H1 (cell line): ENCODE measurements at regions not wholly inside any gene's neighbourhood (a gene's known extent, or its start where the extent isn't known, plus 50 kb on each side); places are given as distances from the start of the nearest gene placed in this dataset.

Experiments used
- CTCF ChIA-PET: fragments of 300-600 bp; sonication (Branson Sonifier 250); formaldehyde crosslinking; loops from one replicate; lab custom pipeline; 2021; ENCODE audit not compliant: partially characterized antibody; lab: Charles Lee
- POLR2A ChIA-PET: fragments of 300-600 bp; sonication (Branson Sonifier 250); formaldehyde crosslinking; loops from one replicate; lab custom pipeline; 2021; ENCODE audit warnings: inconsistent platforms; ENCODE audit not compliant: partially characterized antibody; lab: Charles Lee
- DNase-seq, 2 experiments: peaks; one replicate each; pipeline versions ENCODE4 v3.0.0 to v3.0.0-alpha.2; 2010 to 2022; ENCODE audit warnings: low spot score in 2 of 2, low read depth in 1 of 2, mixed read lengths in 1 of 2
- FAIRE-seq: peaks from 2 replicates; lab custom pipeline; 2011; peaks lifted over from hg19 to GRCh38; lab: Jason Lieb, UNC
- H2AFZ ChIP-seq: 2 replicates; pipeline ENCODE4 v1.8.1; 2012; ENCODE audit warnings: low read length, inconsistent platforms
- H2AK5ac ChIP-seq: 2 replicates; pipeline ENCODE4 v1.6.1; 2013; ENCODE audit warnings: low read depth, low read length
- H2BK120ac ChIP-seq: replicated peaks from 2 replicates; pipeline ENCODE3; 2013; ENCODE audit warnings: low read depth, low read length, inconsistent platforms
- H2BK12ac ChIP-seq: 2 replicates; pipeline ENCODE4 v1.6.1; 2013; ENCODE audit warnings: low read depth, low read length
- H2BK15ac ChIP-seq: 2 replicates; pipeline ENCODE4 v1.6.1; 2013; ENCODE audit warnings: low read length
- H2BK20ac ChIP-seq: 2 replicates; pipeline ENCODE4 v1.6.1; 2013; ENCODE audit warnings: low read length
- H2BK5ac ChIP-seq: 2 replicates; pipeline ENCODE4 v1.6.1; 2013; ENCODE audit warnings: low read depth, low read length
- H3K14ac ChIP-seq: 2 replicates; pipeline ENCODE4 v1.6.1; 2013; ENCODE audit warnings: inconsistent platforms; ENCODE audit not compliant: insufficient read length
- H3K18ac ChIP-seq: 2 replicates; pipeline ENCODE4 v1.6.1; 2013; ENCODE audit warnings: low read length; ENCODE audit errors: extremely low read depth
- H3K23ac ChIP-seq: 2 replicates; pipeline ENCODE4 v1.6.1; 2013; ENCODE audit warnings: inconsistent platforms; ENCODE audit not compliant: insufficient read length
- H3K23me2 ChIP-seq: 2 replicates; pipeline ENCODE4 v1.6.1; 2013; ENCODE audit warnings: low read depth, low read length
- H3K27ac ChIP-seq: 2 replicates; pipeline ENCODE4 v1.6.1; 2011; ENCODE audit warnings: low read depth, low read length, inconsistent platforms
- H3K27me3 ChIP-seq, 4 experiments: replicated peaks in 1 of 4; 1 replicate in 1 of 4; 2 replicates in 3 of 4; pipeline versions ENCODE4 v1.6.1 to v1.8.1; 2011 to 2013; ENCODE audit warnings: low read length in 3 of 4, mild to moderate bottlenecking in 3 of 4, inconsistent platforms in 2 of 4, mixed read lengths in 2 of 4, moderate library complexity in 1 of 4; ENCODE audit not compliant: control insufficient read depth in 3 of 4, insufficient read depth in 3 of 4; ENCODE audit errors: extremely low read depth in 1 of 4
- H3K36me3 ChIP-seq, 4 experiments: 2 replicates each; pipeline versions ENCODE4 v1.6.1 to v1.8.1; 2011 to 2013; ENCODE audit warnings: mild to moderate bottlenecking in 4 of 4, low read length in 3 of 4, moderate library complexity in 2 of 4, control low read depth in 1 of 4, inconsistent platforms in 1 of 4; ENCODE audit not compliant: insufficient read depth in 4 of 4, control insufficient read depth in 2 of 4
- H3K4ac ChIP-seq: replicated peaks from 2 replicates; pipeline ENCODE3; 2013; ENCODE audit warnings: low read length, low read depth, mixed read lengths, inconsistent platforms; ENCODE audit not compliant: insufficient read length
- H3K4me1 ChIP-seq, 4 experiments: replicated peaks in 1 of 4; 1 replicate in 1 of 4; 2 replicates in 3 of 4; pipeline versions ENCODE4 v1.6.1 to v1.8.1; 2011 to 2013; ENCODE audit warnings: low read length in 3 of 4, inconsistent platforms in 2 of 4, mixed read lengths in 1 of 4; ENCODE audit not compliant: insufficient read depth in 4 of 4, control insufficient read depth in 3 of 4
- H3K4me2 ChIP-seq, 2 experiments: 2 replicates each; pipeline versions ENCODE4 v1.6.1 to v1.8.1; 2011 to 2013; ENCODE audit warnings: low read depth in 2 of 2, low read length in 2 of 2, control low read depth in 1 of 2, inconsistent platforms in 1 of 2, mild to moderate bottlenecking in 1 of 2; ENCODE audit not compliant: insufficient read depth in 1 of 2
- H3K4me3 ChIP-seq, 4 experiments: fragments of 200-600, 300-600 bp in 1 of 4; sonication (generic), shearing (Covaris generic), sonication (Bioruptor Twin) in 1 of 4; 2 replicates each; pipeline versions ENCODE4 v1.5.1 to v1.8.1; 2011 to 2016; ENCODE audit warnings: low read length in 4 of 4, low read depth in 3 of 4, control low read depth in 2 of 4, inconsistent platforms in 2 of 4, mild to moderate bottlenecking in 2 of 4, mixed read lengths in 1 of 4, moderate library complexity in 1 of 4; ENCODE audit not compliant: insufficient read depth in 2 of 4; ENCODE audit errors: extremely low read depth in 1 of 4
- H3K56ac ChIP-seq: replicated peaks from 2 replicates; pipeline ENCODE3; 2013; ENCODE audit warnings: low read depth, mild to moderate bottlenecking, mixed read lengths, low read length, inconsistent platforms; ENCODE audit not compliant: insufficient read length
- H3K79me1 ChIP-seq: 2 replicates; pipeline ENCODE4 v1.6.1; 2013; ENCODE audit warnings: low read depth, low read length, control low read depth
- H3K79me2 ChIP-seq, 2 experiments: 2 replicates each; pipeline versions ENCODE4 v1.6.1 to v1.8.1; 2012 to 2013; ENCODE audit warnings: low read length in 2 of 2, mild to moderate bottlenecking in 2 of 2, inconsistent platforms in 1 of 2; ENCODE audit not compliant: insufficient read depth in 2 of 2, control insufficient read depth in 1 of 2
- H3K9ac ChIP-seq, 4 experiments: replicated peaks in 1 of 4; 1 replicate in 1 of 4; 2 replicates in 3 of 4; pipeline versions ENCODE4 v1.6.1 to v1.8.1; 2011 to 2013; ENCODE audit warnings: low read depth in 3 of 4, low read length in 3 of 4, control low read depth in 2 of 4, mild to moderate bottlenecking in 2 of 4, moderate library complexity in 2 of 4, inconsistent platforms in 1 of 4; ENCODE audit errors: extremely low read depth in 1 of 4
- H3K9me3 ChIP-seq, 2 experiments: 2 replicates each; pipeline versions ENCODE4 v1.6.1 to v1.8.1; 2012 to 2013; ENCODE audit warnings: mild to moderate bottlenecking in 2 of 2, moderate library complexity in 2 of 2, control low read depth in 1 of 2, inconsistent platforms in 1 of 2, low read depth in 1 of 2, low read length in 1 of 2, mixed read lengths in 1 of 2; ENCODE audit not compliant: insufficient read depth in 2 of 2
- H4K20me1 ChIP-seq, 2 experiments: replicated peaks in 1 of 2; 2 replicates each; pipeline versions ENCODE3 to v1.8.1; 2011 to 2013; ENCODE audit warnings: inconsistent platforms in 2 of 2, low read length in 2 of 2, mild to moderate bottlenecking in 1 of 2; ENCODE audit not compliant: insufficient read depth in 2 of 2, control insufficient read depth in 1 of 2
- H4K5ac ChIP-seq: 2 replicates; pipeline ENCODE4 v1.6.1; 2013; ENCODE audit warnings: low read length, low read depth, mixed read lengths, inconsistent platforms; ENCODE audit not compliant: insufficient read length
- H4K8ac ChIP-seq: 2 replicates; pipeline ENCODE4 v1.8.0; 2013; ENCODE audit warnings: mild to moderate bottlenecking, moderate library complexity, low read length, inconsistent platforms; ENCODE audit not compliant: insufficient read depth; ENCODE audit errors: extremely low read depth
- H4K91ac ChIP-seq: replicated peaks from 2 replicates; pipeline ENCODE3; 2013; ENCODE audit warnings: low read length, mixed read lengths, inconsistent platforms; ENCODE audit not compliant: insufficient read length
- MAFK ChIP-seq: IDR thresholded peaks from 2 replicates; pipeline ENCODE4 v1.6.1; 2012; ENCODE audit warnings: low read depth, mild to moderate bottlenecking, improper control_type of control experiment, low read length
- WGBS, 2 experiments: shearing (Covaris generic) in 1 of 2; methylation state at CpG; one replicate each; pipeline versions ENCODE4 v1.1.6 to v1.1.7; 2013 to 2015; ENCODE audit warnings: low lambda C conversion rate in 2 of 2, mixed read lengths in 2 of 2, inconsistent platforms in 1 of 2, low coverage in 1 of 2, missing lambda C conversion rate in 1 of 2; ENCODE audit not compliant: insufficient replicate concordance in 2 of 2, insufficient coverage in 1 of 2, insufficient read length in 1 of 2; ENCODE audit errors: extremely low coverage in 1 of 2, missing lambda C conversion rate in 1 of 2; 5-methylcytosine and 5-hydroxymethylcytosine counted together

DNA sequence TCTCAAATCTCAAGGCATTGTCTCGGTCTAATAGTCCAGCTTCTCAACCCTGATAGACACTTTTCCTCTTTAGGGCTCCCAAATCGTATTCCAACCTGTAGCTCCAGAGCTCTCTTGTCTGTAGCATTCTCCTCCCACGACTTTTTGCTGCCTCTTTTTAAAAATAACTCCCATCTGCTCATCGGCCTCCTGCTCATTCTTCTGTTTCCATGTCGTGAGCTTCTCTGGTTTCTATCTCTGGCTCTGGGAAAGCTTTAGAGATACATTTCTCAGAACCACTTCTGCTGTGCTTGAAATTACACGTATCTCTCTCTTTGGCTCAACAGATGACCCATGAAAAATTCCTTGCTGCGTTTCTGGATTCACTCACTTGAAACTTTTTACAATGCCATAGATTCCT is 609.6 kb upstream of the C16orf82 start:
- no peak overlapping the region for H3K23ac ChIP-seq
- POLR2A ChIA-PET = no interaction called here
- TF ChIP-seq MAFK = no peak

More for the DNA sequence above, 609.6 kb upstream of the C16orf82 start:
- Histone ChIP-seq H2BK12ac (no peak overlapping the region), H3K79me1 (no peaks in the 10 kb centered on the region), H4K8ac (no peak overlapping the region), H3K27ac (no peak overlapping the region), H2BK20ac (no peak overlapping the region), H3K27me3 (no peaks in the 10 kb centered on the region), H3K9ac (no peak overlapping the region), H2BK5ac (no peak overlapping the region), H3K23me2 (no peaks in the 10 kb centered on the region; the same call in 1 of the 2 replicates), H4K20me1 (no peaks in the 10 kb centered on the region), H2BK15ac (no peak overlapping the region), H3K4me2 (no peak overlapping the region), H4K91ac (no peak overlapping the region), H2BK120ac (no peak overlapping the region), H3K14ac (no peak overlapping the region), H3K9me3 (peaks cover 0 to 6% of the 10 kb centered on the region in 2 experiments; a peak in 1 of 4 replicates), H3K4ac (no peak overlapping the region), H3K36me3 (no peaks in the 10 kb centered on the region), H3K18ac (no peak overlapping the region), H3K4me3 (no peak overlapping the region), H3K56ac (no peak overlapping the region), H3K4me1 (no peaks in the 10 kb centered on the region), H4K5ac (no peak overlapping the region), H2AFZ (no peak overlapping the region), H2AK5ac (no peak overlapping the region), H3K79me2 (no peaks in the 10 kb centered on the region)
- no peak for FAIRE-seq
- no peak for DNase-seq
- WGBS, 2 experiments = 89% methylated on average over 7 of the region's 7 CpGs; no CpG with 5 or more reads in 1 of the 2 experiments
- CTCF ChIA-PET = interaction anchor here (0.7 kb wide), 1 partner anchor 16 kb away, joined by 3 read pairs; no protein-coding TSS in a partner anchor
